ENCODE measurements at regions not wholly inside any gene's neighbourhood (a gene's known extent, or its start where the extent isn't known, plus 50 kb on each side); places are given as distances from the start of the nearest gene placed in this dataset.
"Not testable (repeated sequence)": the region's sequence is repeated elsewhere in the genome, so short reads cannot be mapped to it uniquely, and the experiment has no call there.

GRCh38 chr6:22364306-22364705 is 67.5 kb upstream of the PRL start:
- Histone ChIP-seq H3K4me1 (ENCODE audit: control insufficient read depth in 2 of 2, insufficient read depth in 2 of 2, low read length in 2 of 2) (no peaks in the 10 kb centered on the region), H3K27me3 (ENCODE audit: control insufficient read depth in 2 of 2, insufficient read depth in 2 of 2, low read length in 2 of 2) (no peaks in the 10 kb centered on the region), H3K9me3 (ENCODE audit: control insufficient read depth in 2 of 2, low read length in 2 of 2) (no peaks in the 10 kb centered on the region), H3K27ac (ENCODE audit: low read depth in 2 of 2, low read length in 2 of 2) (no peak overlapping the region), H3K4me3 (ENCODE audit: low read length in 2 of 2) (no peak overlapping the region), H3K36me3 (ENCODE audit: control insufficient read depth in 2 of 2, insufficient read depth in 2 of 2, low read length in 2 of 2) (no peaks in the 10 kb centered on the region), H3K9ac (ENCODE audit: low read depth in 1 of 2, low read length in 2 of 2) (no peak overlapping the region)

- H3K36me3 ChIP-seq (ENCODE audit: control insufficient read depth in 2 of 2, insufficient read depth in 2 of 2, low read length in 2 of 2), result no peaks in the 10 kb centered on the region
- no peaks in the 10 kb centered on the region for H3K27me3 ChIP-seq (ENCODE audit: control insufficient read depth in 2 of 2, insufficient read depth in 2 of 2, low read length in 2 of 2)
- H3K4me1 ChIP-seq (ENCODE audit: control insufficient read depth in 2 of 2, insufficient read depth in 2 of 2, low read length in 2 of 2), result no peaks in the 10 kb centered on the region
- no peak overlapping the region for H3K9ac ChIP-seq (ENCODE audit: low read depth in 1 of 2, low read length in 2 of 2)
- no peak overlapping the region for H3K4me3 ChIP-seq (ENCODE audit: low read length in 2 of 2)
- H3K27ac ChIP-seq (ENCODE audit: low read depth in 2 of 2, low read length in 2 of 2), result no peak overlapping the region
- no peaks in the 10 kb centered on the region for H3K9me3 ChIP-seq (ENCODE audit: control insufficient read depth in 2 of 2, low read length in 2 of 2)
Measured at GRCh38 chr6:22366214-22366613, 69.4 kb upstream of the PRL start.

- no peaks in the 10 kb centered on the region for H3K9me3 ChIP-seq (ENCODE audit: control insufficient read depth in 2 of 2, low read length in 2 of 2)
- no peaks in the 10 kb centered on the region for H3K4me1 ChIP-seq (ENCODE audit: control insufficient read depth in 2 of 2, insufficient read depth in 2 of 2, low read length in 2 of 2)
- no peak overlapping the region for H3K9ac ChIP-seq (ENCODE audit: low read depth in 1 of 2, low read length in 2 of 2)
- H3K4me3 ChIP-seq (ENCODE audit: low read length in 2 of 2), result no peak overlapping the region
- H3K27ac ChIP-seq (ENCODE audit: low read depth in 2 of 2, low read length in 2 of 2), result no peak overlapping the region
- H3K36me3 ChIP-seq (ENCODE audit: control insufficient read depth in 2 of 2, insufficient read depth in 2 of 2, low read length in 2 of 2), result no peaks in the 10 kb centered on the region
- no peaks in the 10 kb centered on the region for H3K27me3 ChIP-seq (ENCODE audit: control insufficient read depth in 2 of 2, insufficient read depth in 2 of 2, low read length in 2 of 2)
Measured at GRCh38 chr6:22367346-22367745, 70.5 kb upstream of the PRL start.

- no peaks in the 10 kb centered on the region for H3K9me3 ChIP-seq (ENCODE audit: control insufficient read depth in 2 of 2, low read length in 2 of 2)
- no peak overlapping the region for H3K27ac ChIP-seq (ENCODE audit: low read depth in 2 of 2, low read length in 2 of 2)
- H3K27me3 ChIP-seq (ENCODE audit: control insufficient read depth in 2 of 2, insufficient read depth in 2 of 2, low read length in 2 of 2), result no peaks in the 10 kb centered on the region
- H3K4me3 ChIP-seq (ENCODE audit: low read length in 2 of 2), result no peak overlapping the region
- no peaks in the 10 kb centered on the region for H3K36me3 ChIP-seq (ENCODE audit: control insufficient read depth in 2 of 2, insufficient read depth in 2 of 2, low read length in 2 of 2)
- H3K4me1 ChIP-seq (ENCODE audit: control insufficient read depth in 2 of 2, insufficient read depth in 2 of 2, low read length in 2 of 2), result no peaks in the 10 kb centered on the region
- H3K9ac ChIP-seq (ENCODE audit: low read depth in 1 of 2, low read length in 2 of 2), result no peak overlapping the region
Measured at GRCh38 chr6:22368794-22369193, 72.0 kb upstream of the PRL start.

- Histone ChIP-seq H3K27ac (ENCODE audit: low read depth in 2 of 2, low read length in 2 of 2) (no peak overlapping the region), H3K36me3 (ENCODE audit: control insufficient read depth in 2 of 2, insufficient read depth in 2 of 2, low read length in 2 of 2) (no peaks in the 10 kb centered on the region), H3K4me3 (ENCODE audit: low read length in 2 of 2) (no peak overlapping the region), H3K9me3 (ENCODE audit: control insufficient read depth in 2 of 2, low read length in 2 of 2) (no peaks in the 10 kb centered on the region), H3K27me3 (ENCODE audit: control insufficient read depth in 2 of 2, insufficient read depth in 2 of 2, low read length in 2 of 2) (no peaks in the 10 kb centered on the region), H3K9ac (ENCODE audit: low read depth in 1 of 2, low read length in 2 of 2) (no peak overlapping the region), H3K4me1 (ENCODE audit: control insufficient read depth in 2 of 2, insufficient read depth in 2 of 2, low read length in 2 of 2) (no peaks in the 10 kb centered on the region)
Measured at GRCh38 chr6:22372922-22373321, 76.1 kb upstream of the PRL start.

- not testable (repeated sequence) for H3K4me1 ChIP-seq (ENCODE audit: control insufficient read depth in 2 of 2, insufficient read depth in 2 of 2, low read length in 2 of 2); H3K36me3 ChIP-seq (ENCODE audit: control insufficient read depth in 2 of 2, insufficient read depth in 2 of 2, low read length in 2 of 2); H3K9ac ChIP-seq (ENCODE audit: low read depth in 1 of 2, low read length in 2 of 2); H3K9me3 ChIP-seq (ENCODE audit: control insufficient read depth in 2 of 2, low read length in 2 of 2); H3K27ac ChIP-seq (ENCODE audit: low read depth in 2 of 2, low read length in 2 of 2); H3K4me3 ChIP-seq (ENCODE audit: low read length in 2 of 2); H3K27me3 ChIP-seq (ENCODE audit: control insufficient read depth in 2 of 2, insufficient read depth in 2 of 2, low read length in 2 of 2)
Measured at GRCh38 chr6:22374950-22375349, 78.1 kb upstream of the PRL start.

GRCh38 chr6:22376293-22376692 is 79.5 kb upstream of the PRL start:
- H3K27ac ChIP-seq (ENCODE audit: low read depth in 2 of 2, low read length in 2 of 2); H3K9me3 ChIP-seq (ENCODE audit: control insufficient read depth in 2 of 2, low read length in 2 of 2); H3K4me3 ChIP-seq (ENCODE audit: low read length in 2 of 2); H3K36me3 ChIP-seq (ENCODE audit: control insufficient read depth in 2 of 2, insufficient read depth in 2 of 2, low read length in 2 of 2); H3K9ac ChIP-seq (ENCODE audit: low read depth in 1 of 2, low read length in 2 of 2); H3K27me3 ChIP-seq (ENCODE audit: control insufficient read depth in 2 of 2, insufficient read depth in 2 of 2, low read length in 2 of 2); H3K4me1 ChIP-seq (ENCODE audit: control insufficient read depth in 2 of 2, insufficient read depth in 2 of 2, low read length in 2 of 2): not testable (repeated sequence)

GRCh38 chr6:22378536-22378935 is 81.7 kb upstream of the PRL start:
- H3K36me3 ChIP-seq (ENCODE audit: control insufficient read depth in 2 of 2, insufficient read depth in 2 of 2, low read length in 2 of 2); H3K4me3 ChIP-seq (ENCODE audit: low read length in 2 of 2); H3K9me3 ChIP-seq (ENCODE audit: control insufficient read depth in 2 of 2, low read length in 2 of 2); H3K9ac ChIP-seq (ENCODE audit: low read depth in 1 of 2, low read length in 2 of 2); H3K27ac ChIP-seq (ENCODE audit: low read depth in 2 of 2, low read length in 2 of 2); H3K4me1 ChIP-seq (ENCODE audit: control insufficient read depth in 2 of 2, insufficient read depth in 2 of 2, low read length in 2 of 2); H3K27me3 ChIP-seq (ENCODE audit: control insufficient read depth in 2 of 2, insufficient read depth in 2 of 2, low read length in 2 of 2): not testable (repeated sequence)

GRCh38 chr6:22380236-22380635 is 83.4 kb upstream of the PRL start:
- Histone ChIP-seq H3K36me3 (ENCODE audit: control insufficient read depth in 2 of 2, insufficient read depth in 2 of 2, low read length in 2 of 2) (no peaks in the 10 kb centered on the region), H3K4me3 (ENCODE audit: low read length in 2 of 2) (no peak overlapping the region), H3K9me3 (ENCODE audit: control insufficient read depth in 2 of 2, low read length in 2 of 2) (no peaks in the 10 kb centered on the region), H3K9ac (ENCODE audit: low read depth in 1 of 2, low read length in 2 of 2) (no peak overlapping the region), H3K27ac (ENCODE audit: low read depth in 2 of 2, low read length in 2 of 2) (no peak overlapping the region), H3K4me1 (ENCODE audit: control insufficient read depth in 2 of 2, insufficient read depth in 2 of 2, low read length in 2 of 2) (no peaks in the 10 kb centered on the region), H3K27me3 (ENCODE audit: control insufficient read depth in 2 of 2, insufficient read depth in 2 of 2, low read length in 2 of 2) (no peaks in the 10 kb centered on the region)

GRCh38 chr6:22381845-22382544 is 85.2 kb upstream of the PRL start:
- Histone ChIP-seq H3K27ac (ENCODE audit: low read depth in 2 of 2, low read length in 2 of 2) (no peak overlapping the region), H3K36me3 (ENCODE audit: control insufficient read depth in 2 of 2, insufficient read depth in 2 of 2, low read length in 2 of 2) (no peaks in the 10 kb centered on the region)

GRCh38 chr6:22383016-22383415 is 86.2 kb upstream of the PRL start:
- H3K9ac ChIP-seq (ENCODE audit: low read depth in 1 of 2, low read length in 2 of 2), result no peak overlapping the region
- no peak overlapping the region for H3K4me3 ChIP-seq (ENCODE audit: low read length in 2 of 2)
- no peaks in the 10 kb centered on the region for H3K27me3 ChIP-seq (ENCODE audit: control insufficient read depth in 2 of 2, insufficient read depth in 2 of 2, low read length in 2 of 2)
- no peak overlapping the region for H3K27ac ChIP-seq (ENCODE audit: low read depth in 2 of 2, low read length in 2 of 2)
- no peaks in the 10 kb centered on the region for H3K9me3 ChIP-seq (ENCODE audit: control insufficient read depth in 2 of 2, low read length in 2 of 2)
- no peaks in the 10 kb centered on the region for H3K36me3 ChIP-seq (ENCODE audit: control insufficient read depth in 2 of 2, insufficient read depth in 2 of 2, low read length in 2 of 2)
- no peaks in the 10 kb centered on the region for H3K4me1 ChIP-seq (ENCODE audit: control insufficient read depth in 2 of 2, insufficient read depth in 2 of 2, low read length in 2 of 2)

More at GRCh38 chr6:22381845-22382544, 85.2 kb upstream of the PRL start:
- no peaks in the 10 kb centered on the region for H3K4me1 ChIP-seq (ENCODE audit: control insufficient read depth in 2 of 2, insufficient read depth in 2 of 2, low read length in 2 of 2)
- no peak overlapping the region for H3K4me3 ChIP-seq (ENCODE audit: low read length in 2 of 2)
- H3K9me3 ChIP-seq (ENCODE audit: control insufficient read depth in 2 of 2, low read length in 2 of 2), result no peaks in the 10 kb centered on the region
- H3K9ac ChIP-seq (ENCODE audit: low read depth in 1 of 2, low read length in 2 of 2), result no peak overlapping the region
- H3K27me3 ChIP-seq (ENCODE audit: control insufficient read depth in 2 of 2, insufficient read depth in 2 of 2, low read length in 2 of 2), result no peaks in the 10 kb centered on the region

Data from mucosa of rectum (tissue), 2 donors.